ENCODE measurements at regions not wholly inside any gene's neighbourhood (a gene's known extent, or its start where the extent isn't known, plus 50 kb on each side); places are given as distances from the start of the nearest gene placed in this dataset.

DNA sequence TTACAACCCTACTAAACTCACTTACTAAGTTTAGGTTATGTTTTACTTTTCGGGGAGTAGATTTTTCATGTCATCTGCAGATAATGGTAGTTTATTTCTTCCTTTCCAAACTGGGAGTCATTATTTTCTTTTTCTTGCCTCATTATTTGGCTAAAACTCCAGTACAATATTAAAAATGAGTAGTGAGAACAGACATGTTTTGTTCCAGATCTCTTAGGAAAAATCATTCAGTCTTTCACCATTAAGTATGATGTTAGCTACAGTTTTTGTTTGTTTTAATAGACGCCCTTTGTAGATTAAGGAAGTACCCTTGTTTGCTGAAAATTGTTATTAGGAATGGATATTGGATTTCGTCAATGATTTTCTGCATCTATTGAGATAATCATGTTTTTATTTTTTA lies 472.0 kb upstream of the PAPPA start:
- no peaks in the 10 kb centered on the region for H3K4me1 ChIP-seq (replicated peaks)
- no peaks in the 10 kb centered on the region for H3K27me3 ChIP-seq (replicated peaks; ENCODE audit: insufficient read depth)
- TF ChIP-seq, protein P1, sequence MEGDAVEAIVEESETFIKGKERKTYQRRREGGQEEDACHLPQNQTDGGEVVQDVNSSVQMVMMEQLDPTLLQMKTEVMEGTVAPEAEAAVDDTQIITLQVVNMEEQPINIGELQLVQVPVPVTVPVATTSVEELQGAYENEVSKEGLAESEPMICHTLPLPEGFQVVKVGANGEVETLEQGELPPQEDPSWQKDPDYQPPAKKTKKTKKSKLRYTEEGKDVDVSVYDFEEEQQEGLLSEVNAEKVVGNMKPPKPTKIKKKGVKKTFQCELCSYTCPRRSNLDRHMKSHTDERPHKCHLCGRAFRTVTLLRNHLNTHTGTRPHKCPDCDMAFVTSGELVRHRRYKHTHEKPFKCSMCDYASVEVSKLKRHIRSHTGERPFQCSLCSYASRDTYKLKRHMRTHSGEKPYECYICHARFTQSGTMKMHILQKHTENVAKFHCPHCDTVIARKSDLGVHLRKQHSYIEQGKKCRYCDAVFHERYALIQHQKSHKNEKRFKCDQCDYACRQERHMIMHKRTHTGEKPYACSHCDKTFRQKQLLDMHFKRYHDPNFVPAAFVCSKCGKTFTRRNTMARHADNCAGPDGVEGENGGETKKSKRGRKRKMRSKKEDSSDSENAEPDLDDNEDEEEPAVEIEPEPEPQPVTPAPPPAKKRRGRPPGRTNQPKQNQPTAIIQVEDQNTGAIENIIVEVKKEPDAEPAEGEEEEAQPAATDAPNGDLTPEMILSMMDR (IDR thresholded peaks at IDR 0.05) = no peak
- no peak for TF ChIP-seq POLR2AphosphoS5 (IDR thresholded peaks at IDR 0.05)
- TF ChIP-seq POLR2A (IDR thresholded peaks at IDR 0.05) = no peak
- intact Hi-C loops (cut with DNase I) = no loop called here
- no peaks in the 10 kb centered on the region for H3K9me3 ChIP-seq
- H3K27ac ChIP-seq = no peak overlapping the region
- H3K4me3 ChIP-seq = no peak overlapping the region
- no peaks in the 10 kb centered on the region for H3K36me3 ChIP-seq
- DNase-seq (ENCODE audit: low spot score) = no peak
- WGBS = 84% methylated on average over 3 of the region's 3 CpGs

DNA sequence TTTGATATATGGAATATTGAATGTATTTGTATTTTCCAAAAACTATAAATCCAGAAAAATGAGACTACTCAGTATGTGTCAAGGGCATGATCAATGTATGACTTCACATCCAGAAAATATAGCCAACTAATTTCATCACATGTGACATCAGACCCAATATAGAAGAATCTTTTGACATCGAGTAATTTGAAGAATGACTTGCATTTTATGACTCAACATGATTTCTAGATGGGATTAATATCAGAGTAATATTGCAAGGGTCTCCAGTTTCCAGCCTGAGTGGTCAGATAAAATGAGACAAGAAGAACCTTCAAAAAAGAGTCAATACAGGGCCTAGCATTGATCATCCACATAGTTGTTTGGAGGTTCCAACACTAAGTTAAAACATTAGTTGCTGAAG lies 467.5 kb upstream of the PAPPA start:
- H3K27me3 ChIP-seq (replicated peaks; ENCODE audit: insufficient read depth) = no peaks in the 10 kb centered on the region
- WGBS = 88% methylated on average over 1 of the region's 1 CpG
- DNase-seq (ENCODE audit: low spot score) = no peak
- intact Hi-C loops (cut with DNase I) = no loop called here
- H3K4me1 ChIP-seq (replicated peaks) = no peaks in the 10 kb centered on the region
- H3K4me3 ChIP-seq = no peak overlapping the region
- no peaks in the 10 kb centered on the region for H3K9me3 ChIP-seq
- H3K27ac ChIP-seq = no peak overlapping the region
- TF ChIP-seq POLR2A (IDR thresholded peaks at IDR 0.05) (no peak), POLR2AphosphoS5 (IDR thresholded peaks at IDR 0.05) (no peak)
- TF ChIP-seq, protein P1 (IDR thresholded peaks at IDR 0.05) = no peak
- H3K36me3 ChIP-seq = no peaks in the 10 kb centered on the region

DNA sequence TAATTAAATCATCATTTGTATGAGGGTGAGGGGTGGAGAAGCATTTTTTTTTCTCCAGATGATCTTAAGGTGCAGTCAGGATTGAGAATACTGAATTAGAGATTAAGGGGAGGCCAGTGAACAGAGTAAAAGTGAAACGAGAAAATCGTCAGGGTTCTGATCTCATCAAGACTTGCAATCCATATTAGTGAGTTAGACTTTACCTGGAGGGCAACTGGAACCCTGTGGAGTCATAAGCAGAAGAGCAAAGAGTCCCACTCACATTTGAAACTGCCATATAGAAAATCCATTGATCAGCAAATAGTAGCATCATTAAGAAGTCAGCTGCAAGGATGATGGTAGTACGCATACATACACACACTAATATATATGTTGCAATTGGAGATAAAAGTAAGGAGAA lies 466.2 kb upstream of the PAPPA start:
- WGBS = 62% methylated on average over 3 of the region's 3 CpGs
- Histone ChIP-seq H3K27ac (no peak overlapping the region), H3K4me1 (replicated peaks) (no peaks in the 10 kb centered on the region), H3K36me3 (no peaks in the 10 kb centered on the region), H3K4me3 (no peak overlapping the region), H3K9me3 (no peaks in the 10 kb centered on the region), H3K27me3 (replicated peaks; ENCODE audit: insufficient read depth) (no peaks in the 10 kb centered on the region)
- no peak for DNase-seq (ENCODE audit: low spot score)
- TF ChIP-seq, protein P1 (IDR thresholded peaks at IDR 0.05) = no peak
- no peak for TF ChIP-seq POLR2A (IDR thresholded peaks at IDR 0.05)
- TF ChIP-seq POLR2AphosphoS5 (IDR thresholded peaks at IDR 0.05) = no peak
- intact Hi-C loops (cut with DNase I) = no loop called here

DNA sequence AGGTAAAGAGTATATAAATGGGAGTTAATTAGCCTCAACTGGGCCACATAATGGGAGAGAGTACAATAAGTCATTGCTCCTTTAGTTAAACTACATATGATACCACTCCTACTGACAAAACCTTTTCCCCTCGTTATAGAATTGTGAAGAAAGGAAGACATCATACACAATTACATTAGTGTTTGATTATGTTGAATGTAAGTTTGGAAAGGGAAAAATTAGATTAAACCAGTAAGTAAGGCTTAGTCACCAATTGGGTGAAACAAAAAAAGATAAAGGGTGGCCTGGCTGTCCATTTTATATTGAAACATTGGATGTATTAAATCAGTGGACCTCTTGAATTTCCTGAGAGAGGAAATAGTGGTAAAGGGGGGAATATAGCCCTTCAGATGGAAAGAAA lies 464.3 kb upstream of the PAPPA start:
- Histone ChIP-seq H3K36me3 (no peaks in the 10 kb centered on the region), H3K4me1 (replicated peaks) (no peaks in the 10 kb centered on the region), H3K27ac (no peak overlapping the region), H3K9me3 (no peaks in the 10 kb centered on the region), H3K27me3 (replicated peaks; ENCODE audit: insufficient read depth) (no peaks in the 10 kb centered on the region), H3K4me3 (no peak overlapping the region)
- DNase-seq (ENCODE audit: low spot score) = no peak
- intact Hi-C loops (cut with DNase I) = no loop called here
- WGBS = 63% methylated on average over 1 of the region's 1 CpG
- TF ChIP-seq POLR2AphosphoS5 (IDR thresholded peaks at IDR 0.05) (no peak), POLR2A (IDR thresholded peaks at IDR 0.05) (no peak)
- TF ChIP-seq, protein P1 (IDR thresholded peaks at IDR 0.05) = no peak

DNA sequence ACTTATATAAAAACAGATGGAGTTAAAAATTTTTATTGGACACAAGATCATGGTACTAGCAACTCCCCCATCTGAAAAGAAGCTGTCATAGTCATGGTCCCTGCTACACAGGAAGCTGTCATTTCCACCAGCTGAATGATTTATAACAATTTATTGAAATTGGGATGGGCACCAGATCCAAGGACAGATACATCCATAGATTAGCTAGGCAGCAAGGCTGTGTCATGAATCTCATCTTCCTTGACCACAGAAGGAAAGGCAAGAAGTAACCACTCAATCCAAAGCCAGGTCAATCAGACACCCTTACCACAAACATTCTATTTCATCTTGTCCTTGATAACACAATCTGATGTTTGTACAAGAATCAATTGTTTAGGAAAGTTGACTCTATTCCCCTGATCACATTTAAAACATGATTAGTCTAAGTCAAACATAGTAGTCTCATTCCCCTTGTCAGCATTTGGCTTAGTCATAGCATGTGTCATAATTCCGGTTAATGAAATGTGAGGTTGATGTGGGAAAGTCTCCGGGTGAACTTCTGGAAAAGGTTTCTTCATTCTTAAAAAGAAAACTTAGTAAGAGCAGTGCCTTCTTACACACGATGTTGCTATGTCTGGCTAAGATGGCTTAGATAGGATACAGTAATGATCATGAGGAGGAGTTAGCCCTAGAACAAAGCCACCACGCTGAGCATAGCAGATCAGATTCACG lies 462.6 kb upstream of the PAPPA start:
- Histone ChIP-seq H3K36me3 (no peaks in the 10 kb centered on the region), H3K9me3 (no peaks in the 10 kb centered on the region), H3K27me3 (replicated peaks; ENCODE audit: insufficient read depth) (no peaks in the 10 kb centered on the region), H3K4me1 (replicated peaks) (no peaks in the 10 kb centered on the region), H3K4me3 (no peak overlapping the region), H3K27ac (no peak overlapping the region)
- intact Hi-C loops (cut with DNase I) = no loop called here
- no peak for DNase-seq (ENCODE audit: low spot score)
- TF ChIP-seq, protein P1 (IDR thresholded peaks at IDR 0.05) = no peak
- TF ChIP-seq POLR2AphosphoS5 (IDR thresholded peaks at IDR 0.05) = no peak
- TF ChIP-seq POLR2A (IDR thresholded peaks at IDR 0.05) = no peak
- WGBS = 73% methylated on average over 5 of the region's 5 CpGs

Data from prostate gland (tissue), 2 donors.